Activated naive CD4-positive, alpha-beta T cell treated with anti-CD3 and anti-CD28 coated beads, Interleukin-2, amount 10 ng/mL, durations not matched to agents 7 days and 5 days (primary cell): ENCODE measurements at regions not wholly inside any gene's neighbourhood (a gene's known extent, or its start where the extent isn't known, plus 50 kb on each side); places are given as distances from the start of the nearest gene placed in this dataset.

Experiments
- CTCF ChIA-PET: fragments of 350-600 bp; sonication (Branson Sonifier 250); formaldehyde crosslinking; loops from one replicate; lab custom pipeline; 2021; ENCODE audit warnings: antibody characterized with exemption; lab: Charles Lee
- DNase-seq: peaks from one replicate; pipeline ENCODE4 v3.0.0-alpha.2; 2020
- H3K27ac Mint-ChIP-seq: one replicate; pipeline ENCODE4 v1.8.0; 2021; ENCODE audit warnings: mild to moderate bottlenecking, moderate library complexity, mixed read lengths
- H3K27me3 Mint-ChIP-seq: one replicate; pipeline ENCODE4 v1.8.0; 2021; ENCODE audit warnings: mild to moderate bottlenecking, mixed read lengths
- H3K36me3 Mint-ChIP-seq: one replicate; pipeline ENCODE4 v1.8.0; 2021; ENCODE audit warnings: mixed read lengths
- H3K4me1 Mint-ChIP-seq: one replicate; pipeline ENCODE4 v1.8.0; 2021; ENCODE audit warnings: mixed read lengths
- H3K4me3 Mint-ChIP-seq: one replicate; pipeline ENCODE4 v1.8.0; 2021; ENCODE audit warnings: mild to moderate bottlenecking, moderate library complexity, mixed read lengths
- H3K9me3 Mint-ChIP-seq: one replicate; pipeline ENCODE4 v1.8.0; 2021; ENCODE audit warnings: mixed read lengths

DNA sequence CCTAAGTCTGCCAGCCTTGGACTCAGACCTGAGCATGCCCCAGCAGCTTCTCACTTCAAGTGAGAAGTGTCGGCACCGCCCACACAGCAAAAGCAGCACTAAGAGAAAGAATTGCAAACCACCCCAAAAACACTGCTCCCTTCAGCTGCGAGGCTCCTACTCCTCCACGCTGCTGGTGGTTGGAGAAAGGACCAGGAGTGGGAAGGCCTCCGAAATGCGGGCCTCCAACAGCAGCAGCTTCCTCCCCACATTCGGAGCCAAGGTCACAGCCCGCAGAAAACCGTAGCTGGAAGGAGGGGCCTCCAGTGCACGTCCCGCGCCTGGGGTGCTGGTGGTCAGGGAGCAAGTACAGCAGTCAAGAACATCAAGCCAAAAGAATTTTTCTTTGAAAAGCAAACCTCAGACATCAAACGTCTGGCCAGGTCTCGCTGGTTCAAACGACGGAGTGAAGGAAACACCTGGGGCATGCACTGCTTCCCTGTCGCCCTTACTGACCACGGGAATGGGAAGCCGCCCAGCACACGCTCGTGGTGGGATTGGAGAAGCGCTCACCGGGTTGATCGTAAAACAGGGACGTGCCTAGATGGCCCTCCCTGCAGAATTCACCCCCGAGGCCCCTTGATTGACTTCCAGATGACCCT, 185.6 kb upstream of the CST7 start:
- Mint-ChIP-seq H3K27me3 (peaks cover 48% of the 10 kb centered on the region), H3K36me3 (no peaks in the 10 kb centered on the region), H3K27ac (no peak overlapping the region), H3K9me3 (no peaks in the 10 kb centered on the region), H3K4me1 (no peaks in the 10 kb centered on the region), H3K4me3 (no peak overlapping the region)
- no peak for DNase-seq
- CTCF ChIA-PET = interaction anchor here (1.1 kb wide), 1 partner anchor 10 kb away, joined by 4 read pairs; no protein-coding TSS in a partner anchor

DNA sequence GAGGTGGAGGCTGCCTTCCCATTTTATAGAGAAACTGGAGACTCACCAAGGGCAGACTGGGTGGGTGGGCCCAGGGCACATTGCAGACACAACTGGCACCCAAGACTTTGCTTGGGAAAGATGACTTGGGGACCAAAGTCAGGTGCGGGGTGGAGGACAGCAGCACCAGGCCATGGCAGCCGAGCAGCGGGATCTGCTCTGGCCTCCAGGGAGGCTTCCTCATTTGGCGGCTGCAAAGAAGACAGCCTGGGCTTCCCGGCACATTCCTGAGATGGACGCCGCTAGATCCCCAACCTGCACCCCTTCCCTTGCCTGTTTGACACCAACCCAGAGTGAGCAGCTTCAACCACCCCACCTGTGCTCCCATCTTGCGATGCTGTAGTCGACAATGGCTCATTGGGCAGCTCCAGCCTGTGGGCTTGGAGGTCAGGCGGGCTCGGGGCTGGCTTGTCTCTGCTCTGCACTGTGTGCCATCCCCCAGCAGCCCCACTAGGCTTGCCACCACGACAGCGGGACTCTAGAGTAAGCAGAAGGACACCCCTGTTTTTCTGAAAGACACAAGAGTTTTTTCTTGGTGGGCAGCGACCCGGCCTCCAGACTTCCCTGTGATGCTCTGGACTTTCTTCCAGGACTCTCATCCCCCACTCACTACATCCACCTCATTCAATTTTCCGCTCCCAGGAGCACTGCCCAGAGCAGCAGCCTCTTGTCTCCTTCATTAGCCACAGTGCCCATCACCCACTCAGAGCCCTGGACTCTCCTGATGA, 184.9 kb upstream of the CST7 start:
- no peaks in the 10 kb centered on the region for H3K9me3 Mint-ChIP-seq
- H3K27ac Mint-ChIP-seq = no peak overlapping the region
- CTCF ChIA-PET = no interaction called here
- H3K27me3 Mint-ChIP-seq = peaks cover 48% of the 10 kb centered on the region
- no peaks in the 10 kb centered on the region for H3K36me3 Mint-ChIP-seq
- no peak for DNase-seq
- no peak overlapping the region for H3K4me3 Mint-ChIP-seq
- H3K4me1 Mint-ChIP-seq = no peaks in the 10 kb centered on the region

DNA sequence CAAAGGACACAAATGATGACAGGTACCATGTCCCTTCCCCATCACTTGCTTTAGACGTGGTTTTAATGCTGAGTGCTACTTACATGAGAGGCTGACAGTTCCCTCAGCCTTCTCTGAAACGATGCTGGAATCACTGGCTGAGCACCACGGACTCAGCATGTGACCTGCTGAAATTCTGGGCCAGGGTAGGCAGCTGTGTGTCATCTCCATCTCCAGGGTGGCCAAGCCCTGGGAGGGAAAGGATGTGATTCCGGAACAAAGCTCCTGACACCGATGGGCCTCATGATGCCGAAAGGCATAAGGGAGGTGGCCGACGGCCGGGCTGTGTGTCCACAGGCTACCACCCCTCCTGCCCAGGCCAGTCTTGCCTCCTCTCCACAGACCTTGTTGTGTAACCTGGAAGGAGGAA, 184.3 kb upstream of the CST7 start:
- peaks cover 48% of the 10 kb centered on the region for H3K27me3 Mint-ChIP-seq
- H3K4me1 Mint-ChIP-seq = no peaks in the 10 kb centered on the region
- no peaks in the 10 kb centered on the region for H3K36me3 Mint-ChIP-seq
- H3K4me3 Mint-ChIP-seq = no peak overlapping the region
- CTCF ChIA-PET = no interaction called here
- H3K9me3 Mint-ChIP-seq = no peaks in the 10 kb centered on the region
- no peak for DNase-seq
- no peak overlapping the region for H3K27ac Mint-ChIP-seq

DNA sequence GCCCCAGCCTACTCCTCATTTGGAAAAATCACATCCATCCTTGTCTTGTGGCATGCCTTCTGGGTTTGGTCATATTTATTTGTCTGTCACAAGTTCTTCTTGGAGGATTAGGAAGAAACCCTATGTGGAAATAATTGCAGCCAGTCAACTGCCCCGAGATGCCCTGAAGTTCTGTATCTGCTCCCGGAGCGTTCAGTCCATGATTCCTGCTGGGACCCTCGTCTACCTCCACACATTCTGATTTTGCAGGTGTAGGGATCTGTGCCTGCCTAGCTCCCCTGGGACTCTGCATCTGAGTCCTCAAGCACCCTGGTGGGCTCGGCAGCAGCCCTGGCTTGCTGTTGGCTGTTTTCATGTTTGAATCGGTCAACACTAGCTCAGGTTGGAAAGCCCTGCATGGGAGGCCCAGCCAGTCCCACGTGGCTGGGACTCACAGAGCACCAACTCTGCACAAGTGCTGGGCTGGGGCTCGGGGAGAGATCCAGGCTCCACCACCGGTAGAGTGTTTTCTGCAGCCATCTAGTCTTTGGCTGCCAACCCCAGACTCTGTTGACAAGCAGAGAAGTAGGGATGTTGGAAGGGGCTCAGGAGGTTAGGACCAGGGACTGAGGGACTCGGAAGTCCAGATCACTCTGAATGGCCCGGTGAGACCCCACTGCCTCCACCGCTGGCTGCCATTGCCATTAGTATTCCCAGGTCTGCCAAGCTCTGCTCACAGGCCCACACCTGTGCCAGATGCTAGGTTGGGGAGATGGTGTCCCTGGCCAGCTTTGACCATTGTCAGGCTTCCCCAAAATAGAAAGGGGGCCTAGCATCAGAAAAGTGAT, 183.5 kb upstream of the CST7 start:
- no peaks in the 10 kb centered on the region for H3K9me3 Mint-ChIP-seq
- no peaks in the 10 kb centered on the region for H3K36me3 Mint-ChIP-seq
- peaks cover 52% of the 10 kb centered on the region for H3K27me3 Mint-ChIP-seq
- no peak overlapping the region for H3K4me3 Mint-ChIP-seq
- H3K4me1 Mint-ChIP-seq = no peaks in the 10 kb centered on the region
- no peak overlapping the region for H3K27ac Mint-ChIP-seq
- CTCF ChIA-PET = no interaction called here
- DNase-seq = no peak

DNA sequence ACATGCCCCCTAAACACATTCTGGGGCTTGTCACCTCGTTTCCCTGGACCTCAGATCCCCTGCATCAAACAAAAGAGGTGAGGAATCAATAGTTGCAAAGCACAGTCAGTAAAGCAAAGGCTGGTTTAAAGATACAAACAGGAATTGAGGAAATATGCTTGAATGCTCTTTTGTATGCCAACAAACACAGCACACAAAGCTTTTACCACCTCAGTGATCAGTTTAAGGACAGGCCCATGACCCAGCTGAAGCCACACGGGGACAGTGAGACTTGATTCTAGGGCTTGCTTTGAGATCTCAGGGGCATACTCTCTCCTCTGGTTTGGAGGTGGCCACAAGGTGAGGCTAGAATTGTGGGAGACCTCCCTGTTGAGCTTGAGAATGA, 182.9 kb upstream of the CST7 start:
- Mint-ChIP-seq H3K4me3 (no peak overlapping the region), H3K27ac (no peak overlapping the region), H3K36me3 (no peaks in the 10 kb centered on the region), H3K9me3 (no peaks in the 10 kb centered on the region), H3K4me1 (no peaks in the 10 kb centered on the region), H3K27me3 (peaks cover 52% of the 10 kb centered on the region)
- no peak for DNase-seq
- CTCF ChIA-PET = no interaction called here

DNA sequence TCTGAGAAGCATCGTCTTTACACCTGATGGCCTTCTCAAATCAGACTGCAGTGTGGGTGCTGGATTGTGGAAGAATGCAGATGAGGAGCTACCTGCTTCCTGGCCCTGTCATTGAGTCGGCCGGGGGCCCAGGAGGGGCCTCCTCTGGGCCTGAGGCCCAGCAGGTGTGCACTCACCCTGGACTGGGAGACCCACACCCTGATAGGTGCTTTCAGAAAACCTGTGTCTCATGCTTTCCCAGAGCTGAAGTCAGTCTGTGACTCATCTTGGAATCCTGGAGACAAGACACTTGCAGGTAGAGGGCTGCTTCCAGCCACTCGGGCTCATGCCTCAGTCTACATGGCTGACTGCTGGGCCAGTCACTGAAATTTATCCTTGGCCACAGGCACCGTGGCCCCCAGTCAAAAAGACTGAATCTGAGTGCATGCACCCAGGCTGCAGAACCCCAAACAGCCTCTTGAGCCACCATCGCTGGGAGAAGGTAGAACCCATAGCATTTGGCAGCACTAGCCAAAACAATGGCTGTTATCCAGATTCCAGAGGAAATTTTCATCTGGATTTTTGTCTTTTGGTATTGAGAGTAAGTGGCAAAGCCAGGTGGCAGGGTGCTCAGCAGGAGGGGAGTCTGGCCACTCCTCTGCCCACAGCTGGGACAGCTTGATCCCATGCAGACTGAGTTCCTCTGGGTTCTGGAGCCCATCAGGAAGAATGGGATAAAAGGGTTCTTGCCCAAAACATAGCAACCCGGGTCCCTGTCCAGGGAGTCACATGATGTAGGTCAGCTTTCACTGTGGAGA, 182.0 kb upstream of the CST7 start:
- no peaks in the 10 kb centered on the region for H3K9me3 Mint-ChIP-seq
- peaks cover 54% of the 10 kb centered on the region for H3K27me3 Mint-ChIP-seq
- CTCF ChIA-PET = no interaction called here
- no peaks in the 10 kb centered on the region for H3K36me3 Mint-ChIP-seq
- DNase-seq = no peak
- H3K4me3 Mint-ChIP-seq = no peak overlapping the region
- H3K4me1 Mint-ChIP-seq = no peaks in the 10 kb centered on the region
- no peak overlapping the region for H3K27ac Mint-ChIP-seq

DNA sequence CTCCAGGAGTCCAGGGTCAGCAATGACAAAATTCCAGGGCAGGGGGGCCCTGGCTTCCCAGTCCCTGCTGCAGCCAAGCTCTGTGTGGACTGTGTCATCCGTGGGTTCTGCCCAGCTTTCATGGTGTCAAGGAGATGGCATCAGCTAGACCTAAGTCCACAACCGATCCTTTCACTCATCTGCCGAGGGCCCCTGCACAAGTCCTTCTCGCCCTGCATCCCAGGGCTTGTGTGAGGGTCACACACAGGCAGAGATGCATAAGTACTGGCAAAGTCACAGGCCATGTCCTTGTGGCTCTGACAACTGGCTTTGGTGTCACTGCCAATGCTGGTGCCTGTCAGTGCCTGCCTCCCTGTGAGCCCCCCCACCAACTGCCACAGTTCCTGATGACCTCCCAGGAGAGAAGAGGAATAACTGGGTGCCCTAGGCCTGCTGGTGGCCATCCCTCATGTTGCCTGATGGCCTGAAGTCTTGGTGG, 181.4 kb upstream of the CST7 start:
- DNase-seq = no peak
- no peaks in the 10 kb centered on the region for H3K36me3 Mint-ChIP-seq
- no peaks in the 10 kb centered on the region for H3K4me1 Mint-ChIP-seq
- H3K4me3 Mint-ChIP-seq = no peak overlapping the region
- no peaks in the 10 kb centered on the region for H3K9me3 Mint-ChIP-seq
- CTCF ChIA-PET = no interaction called here
- H3K27me3 Mint-ChIP-seq = peaks cover 52% of the 10 kb centered on the region
- no peak overlapping the region for H3K27ac Mint-ChIP-seq

DNA sequence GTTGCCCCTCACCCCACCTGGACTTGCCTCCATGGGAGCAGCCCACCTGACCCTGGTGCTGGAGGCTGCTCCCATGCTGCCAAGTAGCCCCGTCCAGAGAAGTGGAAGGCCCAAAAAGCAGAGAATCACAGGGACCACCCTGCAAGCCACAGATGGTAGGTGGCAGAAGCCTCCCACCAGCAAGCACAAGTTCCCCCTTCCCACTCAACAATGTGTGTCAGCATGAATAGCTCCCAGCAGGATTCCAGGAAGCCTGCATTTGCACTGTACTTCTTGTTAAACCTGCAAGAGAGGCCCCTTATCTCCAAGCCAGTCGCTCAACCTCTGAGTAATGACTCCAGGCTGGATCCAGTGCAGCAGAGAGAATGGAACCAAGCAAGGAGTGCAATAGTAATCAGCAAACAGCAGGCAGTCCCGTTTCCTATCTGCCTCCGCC, 180.8 kb upstream of the CST7 start:
- H3K27ac Mint-ChIP-seq = no peak overlapping the region
- DNase-seq = no peak
- H3K27me3 Mint-ChIP-seq = peaks cover 51% of the 10 kb centered on the region
- no peaks in the 10 kb centered on the region for H3K36me3 Mint-ChIP-seq
- H3K9me3 Mint-ChIP-seq = no peaks in the 10 kb centered on the region
- H3K4me3 Mint-ChIP-seq = no peak overlapping the region
- CTCF ChIA-PET = no interaction called here
- no peaks in the 10 kb centered on the region for H3K4me1 Mint-ChIP-seq

DNA sequence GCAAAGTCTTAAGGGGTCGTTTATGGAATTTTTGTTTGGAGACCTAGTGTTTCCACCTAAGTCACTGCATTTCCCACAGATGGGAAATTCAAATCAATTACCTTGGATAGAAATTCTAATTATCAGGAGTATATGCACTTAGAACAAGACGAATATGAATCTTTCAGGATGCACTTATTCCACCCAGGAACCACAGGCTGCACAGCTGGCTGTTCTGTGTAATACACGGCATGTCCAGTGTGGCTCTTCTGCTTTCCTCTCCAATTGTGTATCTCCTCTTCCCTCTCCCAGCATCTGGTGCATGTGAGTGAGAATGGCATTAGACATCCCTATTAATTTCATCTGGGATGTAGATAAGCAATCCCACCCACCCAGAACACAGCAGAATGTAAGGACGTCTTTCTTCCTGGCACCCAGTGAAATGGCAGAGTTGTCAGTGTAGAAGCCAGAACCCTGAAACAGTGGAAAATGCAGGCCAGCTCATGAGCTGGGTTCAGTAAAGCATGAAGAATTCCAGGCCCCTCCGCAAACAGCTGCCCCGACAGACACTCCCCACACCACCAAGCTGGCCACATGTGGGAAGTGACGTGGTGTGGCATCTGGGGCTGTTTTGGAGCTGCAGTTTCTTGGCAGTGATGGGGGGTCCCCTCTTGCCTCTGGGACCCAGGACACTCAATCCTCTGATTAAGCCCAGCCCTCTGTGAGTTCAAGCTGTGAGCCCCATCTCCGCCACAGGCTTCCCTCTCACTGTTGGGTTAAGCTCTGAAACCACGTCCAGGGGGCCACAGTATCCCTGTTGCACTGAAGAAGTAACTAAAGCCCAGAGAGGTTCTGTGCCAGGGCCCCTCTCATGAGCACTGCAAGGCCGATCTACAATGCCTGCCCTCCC, 180.1 kb upstream of the CST7 start:
- CTCF ChIA-PET = no interaction called here
- no peak overlapping the region for H3K4me3 Mint-ChIP-seq
- no peak overlapping the region for H3K27ac Mint-ChIP-seq
- no peaks in the 10 kb centered on the region for H3K36me3 Mint-ChIP-seq
- no peaks in the 10 kb centered on the region for H3K4me1 Mint-ChIP-seq
- no peaks in the 10 kb centered on the region for H3K9me3 Mint-ChIP-seq
- H3K27me3 Mint-ChIP-seq = peaks cover 49% of the 10 kb centered on the region
- DNase-seq = no peak

DNA sequence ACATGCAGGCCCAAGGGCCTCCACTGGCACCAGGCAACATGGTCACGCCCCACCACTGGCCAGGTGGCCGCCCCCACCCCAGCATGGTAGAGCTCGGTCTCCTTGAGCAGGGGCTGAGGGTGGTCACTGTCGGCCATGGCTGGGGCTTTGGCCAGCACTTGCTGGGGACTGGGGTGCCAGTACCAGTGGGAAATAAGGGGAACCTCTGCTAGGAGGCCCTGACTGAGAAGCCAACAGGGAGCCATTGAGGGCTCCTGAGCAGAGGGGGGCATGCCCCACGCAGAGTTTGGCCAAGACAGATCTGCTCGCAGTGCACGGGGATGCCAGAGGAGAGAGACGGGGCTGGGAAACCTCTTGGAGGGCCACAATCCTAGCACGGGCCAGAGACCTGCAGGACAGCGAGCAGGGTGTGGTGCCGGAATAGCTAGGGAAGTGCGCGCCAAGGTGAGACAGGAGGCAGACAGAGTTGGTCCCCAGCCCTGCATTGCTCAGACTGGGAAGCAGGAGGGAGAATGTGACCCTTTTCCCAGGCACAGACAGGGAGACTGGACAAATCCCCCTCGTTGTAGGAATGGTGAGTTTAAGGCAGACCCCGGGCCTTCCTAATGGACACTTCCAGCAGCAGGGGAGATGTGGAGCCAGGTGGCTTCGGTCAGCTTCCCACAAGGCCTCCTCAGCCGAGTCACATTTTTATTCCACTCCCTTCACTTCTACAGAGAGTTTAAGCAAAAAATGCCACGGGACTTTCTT, 179.0 kb upstream of the CST7 start:
- Mint-ChIP-seq H3K9me3 (peaks cover 7% of the 10 kb centered on the region), H3K4me3 (no peak overlapping the region), H3K36me3 (peaks cover 2% of the 10 kb centered on the region), H3K27me3 (peaks cover 50% of the 10 kb centered on the region), H3K4me1 (no peaks in the 10 kb centered on the region), H3K27ac (no peak overlapping the region)
- no peak for DNase-seq
- CTCF ChIA-PET = no interaction called here

DNA sequence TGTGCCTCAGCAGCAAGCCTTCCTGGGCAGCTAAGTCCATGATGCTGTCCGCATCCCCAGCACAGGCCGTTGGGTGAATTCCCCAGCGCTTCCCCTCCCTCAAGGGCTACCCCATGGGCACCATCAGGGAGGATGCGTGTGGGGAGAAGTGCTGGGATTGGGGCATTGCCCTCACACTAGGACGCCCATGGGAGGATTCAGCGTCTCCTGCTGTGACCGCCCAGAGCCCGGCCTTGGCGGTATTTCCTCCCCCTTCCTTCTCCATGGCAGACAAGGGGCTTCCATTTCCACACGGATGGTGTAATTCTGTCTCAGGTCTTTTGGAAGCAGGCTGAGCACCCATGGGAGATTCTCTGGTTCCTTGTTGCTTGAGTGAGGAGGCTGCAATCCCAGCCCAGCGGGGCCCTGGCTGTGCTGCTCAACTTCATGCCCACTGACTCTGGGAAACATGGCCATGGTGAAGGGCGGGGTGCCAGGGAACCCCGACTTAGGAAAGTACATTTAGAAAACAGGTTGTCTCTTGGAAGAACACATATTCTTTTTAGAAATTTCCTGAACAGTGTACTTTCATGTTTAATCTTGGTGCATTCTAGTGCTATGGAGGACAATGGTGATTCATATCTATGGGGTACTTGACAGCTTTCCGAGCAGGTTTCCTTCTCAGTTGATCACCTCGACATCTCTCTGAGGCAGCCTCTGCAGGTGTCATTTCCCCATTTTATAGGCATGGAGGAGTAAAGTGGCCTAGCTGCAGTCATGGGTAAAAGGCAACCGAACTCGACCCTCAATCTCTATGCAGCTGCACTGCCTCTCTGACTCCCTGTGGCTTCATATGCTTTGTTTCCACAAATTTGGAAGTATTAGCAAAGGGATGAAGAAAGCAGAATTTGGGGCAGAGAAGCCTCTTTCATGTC, 178.2 kb upstream of the CST7 start:
- peaks cover 12% of the 10 kb centered on the region for H3K9me3 Mint-ChIP-seq
- peaks cover 2% of the 10 kb centered on the region for H3K36me3 Mint-ChIP-seq
- CTCF ChIA-PET = interaction anchor here (1.0 kb wide), 1 partner anchor 16 kb away, joined by 3 read pairs; no protein-coding TSS in a partner anchor
- H3K27me3 Mint-ChIP-seq = peaks cover 44% of the 10 kb centered on the region
- DNase-seq = no peak
- no peak overlapping the region for H3K4me3 Mint-ChIP-seq
- H3K4me1 Mint-ChIP-seq = no peaks in the 10 kb centered on the region
- no peak overlapping the region for H3K27ac Mint-ChIP-seq
